H1 (cell line): ENCODE measurements at regions not wholly inside any gene's neighbourhood (a gene's known extent, or its start where the extent isn't known, plus 50 kb on each side); places are given as distances from the start of the nearest gene placed in this dataset.
"Not testable (repeated sequence)": the region's sequence is repeated elsewhere in the genome, so short reads cannot be mapped to it uniquely, and the experiment has no call there.

Experiments
- CTCF ChIA-PET: fragments of 300-600 bp; sonication (Branson Sonifier 250); formaldehyde crosslinking; loops from one replicate; lab custom pipeline; 2021; ENCODE audit not compliant: partially characterized antibody; lab: Charles Lee
- POLR2A ChIA-PET: fragments of 300-600 bp; sonication (Branson Sonifier 250); formaldehyde crosslinking; loops from one replicate; lab custom pipeline; 2021; ENCODE audit warnings: inconsistent platforms; ENCODE audit not compliant: partially characterized antibody; lab: Charles Lee
- DNase-seq, 2 experiments: peaks; one replicate each; pipeline versions ENCODE4 v3.0.0 to v3.0.0-alpha.2; 2010 to 2022; ENCODE audit warnings: low spot score in 2 of 2, low read depth in 1 of 2, mixed read lengths in 1 of 2
- FAIRE-seq: peaks from 2 replicates; lab custom pipeline; 2011; peaks lifted over from hg19 to GRCh38; lab: Jason Lieb, UNC
- H2AFZ ChIP-seq: 2 replicates; pipeline ENCODE4 v1.8.1; 2012; ENCODE audit warnings: low read length, inconsistent platforms
- H2AK5ac ChIP-seq: 2 replicates; pipeline ENCODE4 v1.6.1; 2013; ENCODE audit warnings: low read depth, low read length
- H2BK120ac ChIP-seq: replicated peaks from 2 replicates; pipeline ENCODE3; 2013; ENCODE audit warnings: low read depth, low read length, inconsistent platforms
- H2BK12ac ChIP-seq: 2 replicates; pipeline ENCODE4 v1.6.1; 2013; ENCODE audit warnings: low read depth, low read length
- H2BK15ac ChIP-seq: 2 replicates; pipeline ENCODE4 v1.6.1; 2013; ENCODE audit warnings: low read length
- H2BK20ac ChIP-seq: 2 replicates; pipeline ENCODE4 v1.6.1; 2013; ENCODE audit warnings: low read length
- H2BK5ac ChIP-seq: 2 replicates; pipeline ENCODE4 v1.6.1; 2013; ENCODE audit warnings: low read depth, low read length
- H3K14ac ChIP-seq: 2 replicates; pipeline ENCODE4 v1.6.1; 2013; ENCODE audit warnings: inconsistent platforms; ENCODE audit not compliant: insufficient read length
- H3K18ac ChIP-seq: 2 replicates; pipeline ENCODE4 v1.6.1; 2013; ENCODE audit warnings: low read length; ENCODE audit errors: extremely low read depth
- H3K23ac ChIP-seq: 2 replicates; pipeline ENCODE4 v1.6.1; 2013; ENCODE audit warnings: inconsistent platforms; ENCODE audit not compliant: insufficient read length
- H3K23me2 ChIP-seq: 2 replicates; pipeline ENCODE4 v1.6.1; 2013; ENCODE audit warnings: low read depth, low read length
- H3K27ac ChIP-seq: 2 replicates; pipeline ENCODE4 v1.6.1; 2011; ENCODE audit warnings: low read depth, low read length, inconsistent platforms
- H3K27me3 ChIP-seq, 4 experiments: replicated peaks in 1 of 4; 1 replicate in 1 of 4; 2 replicates in 3 of 4; pipeline versions ENCODE4 v1.6.1 to v1.8.1; 2011 to 2013; ENCODE audit warnings: low read length in 3 of 4, mild to moderate bottlenecking in 3 of 4, inconsistent platforms in 2 of 4, mixed read lengths in 2 of 4, moderate library complexity in 1 of 4; ENCODE audit not compliant: control insufficient read depth in 3 of 4, insufficient read depth in 3 of 4; ENCODE audit errors: extremely low read depth in 1 of 4
- H3K36me3 ChIP-seq, 4 experiments: 2 replicates each; pipeline versions ENCODE4 v1.6.1 to v1.8.1; 2011 to 2013; ENCODE audit warnings: mild to moderate bottlenecking in 4 of 4, low read length in 3 of 4, moderate library complexity in 2 of 4, control low read depth in 1 of 4, inconsistent platforms in 1 of 4; ENCODE audit not compliant: insufficient read depth in 4 of 4, control insufficient read depth in 2 of 4
- H3K4ac ChIP-seq: replicated peaks from 2 replicates; pipeline ENCODE3; 2013; ENCODE audit warnings: low read length, low read depth, mixed read lengths, inconsistent platforms; ENCODE audit not compliant: insufficient read length
- H3K4me1 ChIP-seq, 4 experiments: replicated peaks in 1 of 4; 1 replicate in 1 of 4; 2 replicates in 3 of 4; pipeline versions ENCODE4 v1.6.1 to v1.8.1; 2011 to 2013; ENCODE audit warnings: low read length in 3 of 4, inconsistent platforms in 2 of 4, mixed read lengths in 1 of 4; ENCODE audit not compliant: insufficient read depth in 4 of 4, control insufficient read depth in 3 of 4
- H3K4me2 ChIP-seq, 2 experiments: 2 replicates each; pipeline versions ENCODE4 v1.6.1 to v1.8.1; 2011 to 2013; ENCODE audit warnings: low read depth in 2 of 2, low read length in 2 of 2, control low read depth in 1 of 2, inconsistent platforms in 1 of 2, mild to moderate bottlenecking in 1 of 2; ENCODE audit not compliant: insufficient read depth in 1 of 2
- H3K4me3 ChIP-seq, 4 experiments: fragments of 200-600, 300-600 bp in 1 of 4; sonication (generic), shearing (Covaris generic), sonication (Bioruptor Twin) in 1 of 4; 2 replicates each; pipeline versions ENCODE4 v1.5.1 to v1.8.1; 2011 to 2016; ENCODE audit warnings: low read length in 4 of 4, low read depth in 3 of 4, control low read depth in 2 of 4, inconsistent platforms in 2 of 4, mild to moderate bottlenecking in 2 of 4, mixed read lengths in 1 of 4, moderate library complexity in 1 of 4; ENCODE audit not compliant: insufficient read depth in 2 of 4; ENCODE audit errors: extremely low read depth in 1 of 4
- H3K56ac ChIP-seq: replicated peaks from 2 replicates; pipeline ENCODE3; 2013; ENCODE audit warnings: low read depth, mild to moderate bottlenecking, mixed read lengths, low read length, inconsistent platforms; ENCODE audit not compliant: insufficient read length
- H3K79me1 ChIP-seq: 2 replicates; pipeline ENCODE4 v1.6.1; 2013; ENCODE audit warnings: low read depth, low read length, control low read depth
- H3K79me2 ChIP-seq, 2 experiments: 2 replicates each; pipeline versions ENCODE4 v1.6.1 to v1.8.1; 2012 to 2013; ENCODE audit warnings: low read length in 2 of 2, mild to moderate bottlenecking in 2 of 2, inconsistent platforms in 1 of 2; ENCODE audit not compliant: insufficient read depth in 2 of 2, control insufficient read depth in 1 of 2
- H3K9ac ChIP-seq, 4 experiments: replicated peaks in 1 of 4; 1 replicate in 1 of 4; 2 replicates in 3 of 4; pipeline versions ENCODE4 v1.6.1 to v1.8.1; 2011 to 2013; ENCODE audit warnings: low read depth in 3 of 4, low read length in 3 of 4, control low read depth in 2 of 4, mild to moderate bottlenecking in 2 of 4, moderate library complexity in 2 of 4, inconsistent platforms in 1 of 4; ENCODE audit errors: extremely low read depth in 1 of 4
- H3K9me3 ChIP-seq, 2 experiments: 2 replicates each; pipeline versions ENCODE4 v1.6.1 to v1.8.1; 2012 to 2013; ENCODE audit warnings: mild to moderate bottlenecking in 2 of 2, moderate library complexity in 2 of 2, control low read depth in 1 of 2, inconsistent platforms in 1 of 2, low read depth in 1 of 2, low read length in 1 of 2, mixed read lengths in 1 of 2; ENCODE audit not compliant: insufficient read depth in 2 of 2
- H4K20me1 ChIP-seq, 2 experiments: replicated peaks in 1 of 2; 2 replicates each; pipeline versions ENCODE3 to v1.8.1; 2011 to 2013; ENCODE audit warnings: inconsistent platforms in 2 of 2, low read length in 2 of 2, mild to moderate bottlenecking in 1 of 2; ENCODE audit not compliant: insufficient read depth in 2 of 2, control insufficient read depth in 1 of 2
- H4K5ac ChIP-seq: 2 replicates; pipeline ENCODE4 v1.6.1; 2013; ENCODE audit warnings: low read length, low read depth, mixed read lengths, inconsistent platforms; ENCODE audit not compliant: insufficient read length
- H4K8ac ChIP-seq: 2 replicates; pipeline ENCODE4 v1.8.0; 2013; ENCODE audit warnings: mild to moderate bottlenecking, moderate library complexity, low read length, inconsistent platforms; ENCODE audit not compliant: insufficient read depth; ENCODE audit errors: extremely low read depth
- H4K91ac ChIP-seq: replicated peaks from 2 replicates; pipeline ENCODE3; 2013; ENCODE audit warnings: low read length, mixed read lengths, inconsistent platforms; ENCODE audit not compliant: insufficient read length
- RAD21 ChIP-seq, 2 experiments: IDR thresholded peaks in 1 of 2; conservative IDR thresholded peaks in 1 of 2; 2 replicates each; pipeline ENCODE4 v1.6.1; 2011; ENCODE audit warnings: low read depth in 2 of 2, low read length in 2 of 2, improper control_type of control experiment in 1 of 2, inconsistent platforms in 1 of 2, mild to moderate bottlenecking in 1 of 2, moderate library complexity in 1 of 2
- WGBS, 2 experiments: shearing (Covaris generic) in 1 of 2; methylation state at CpG; one replicate each; pipeline versions ENCODE4 v1.1.6 to v1.1.7; 2013 to 2015; ENCODE audit warnings: low lambda C conversion rate in 2 of 2, mixed read lengths in 2 of 2, inconsistent platforms in 1 of 2, low coverage in 1 of 2, missing lambda C conversion rate in 1 of 2; ENCODE audit not compliant: insufficient replicate concordance in 2 of 2, insufficient coverage in 1 of 2, insufficient read length in 1 of 2; ENCODE audit errors: extremely low coverage in 1 of 2, missing lambda C conversion rate in 1 of 2; 5-methylcytosine and 5-hydroxymethylcytosine counted together
- TF ChIP-seq, protein P1 (sequence below), 3 experiments: IDR thresholded peaks; 1 replicate in 2 of 3; 2 replicates in 1 of 3; pipeline versions ENCODE4 v1.5.1 to v1.6.1; 2011; ENCODE audit warnings: low read length in 3 of 3, mild to moderate bottlenecking in 3 of 3, inconsistent platforms in 2 of 3, low read depth in 1 of 3, moderate library complexity in 1 of 3; ENCODE audit not compliant: insufficient read depth in 1 of 3; ENCODE audit errors: control extremely low read depth in 1 of 3

DNA sequence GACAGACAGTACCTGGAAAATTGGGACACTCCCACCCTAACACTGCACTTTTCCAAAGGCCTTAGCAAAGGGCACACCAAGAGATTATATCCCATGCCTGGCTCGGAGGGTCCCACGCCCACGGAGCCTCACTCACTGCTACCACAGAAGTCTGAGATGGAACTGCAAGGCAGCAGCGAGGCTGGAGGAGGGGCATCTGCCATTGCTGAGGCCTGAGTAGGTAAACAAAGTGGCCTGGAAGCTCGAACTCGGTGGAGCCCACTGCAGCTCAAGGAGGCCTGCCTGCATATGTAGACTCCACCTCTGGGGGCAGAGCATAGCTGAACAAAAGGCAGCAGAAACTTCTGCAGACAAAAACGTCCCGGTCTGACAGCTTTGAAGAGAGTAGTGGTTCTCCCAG is 931.6 kb upstream of the MDGA2 start:
- H2BK120ac ChIP-seq, H3K9ac ChIP-seq, H3K23ac ChIP-seq, H3K79me2 ChIP-seq, DNase-seq, H4K5ac ChIP-seq, H4K91ac ChIP-seq, H3K9me3 ChIP-seq, FAIRE-seq, H3K56ac ChIP-seq, H3K36me3 ChIP-seq, H2AFZ ChIP-seq, H2BK5ac ChIP-seq, H3K14ac ChIP-seq, H3K4ac ChIP-seq, H3K27me3 ChIP-seq, POLR2A ChIA-PET, H2BK12ac ChIP-seq, H3K4me1 ChIP-seq, H2AK5ac ChIP-seq, H3K79me1 ChIP-seq, H4K20me1 ChIP-seq, H3K4me2 ChIP-seq, H4K8ac ChIP-seq, H3K27ac ChIP-seq, H3K4me3 ChIP-seq, H2BK15ac ChIP-seq, H3K23me2 ChIP-seq, H3K18ac ChIP-seq, H2BK20ac ChIP-seq: not testable (repeated sequence)
- WGBS, 2 experiments = 90% methylated on average over 8 of the region's 8 CpGs; no CpG with 5 or more reads in 1 of the 2 experiments
- 0 out of 4 replicates have a peak, but pooled peaks of 1 of the 2 experiments have one; percentile 0 for TF ChIP-seq RAD21 (IDR thresholded peaks at IDR 0.05 in 1 of 2, conservative IDR thresholded peaks at IDR 0.05 in 1 of 2; ENCODE audit: low read depth in 2 of 2, low read length in 2 of 2)
- TF ChIP-seq, protein P1, sequence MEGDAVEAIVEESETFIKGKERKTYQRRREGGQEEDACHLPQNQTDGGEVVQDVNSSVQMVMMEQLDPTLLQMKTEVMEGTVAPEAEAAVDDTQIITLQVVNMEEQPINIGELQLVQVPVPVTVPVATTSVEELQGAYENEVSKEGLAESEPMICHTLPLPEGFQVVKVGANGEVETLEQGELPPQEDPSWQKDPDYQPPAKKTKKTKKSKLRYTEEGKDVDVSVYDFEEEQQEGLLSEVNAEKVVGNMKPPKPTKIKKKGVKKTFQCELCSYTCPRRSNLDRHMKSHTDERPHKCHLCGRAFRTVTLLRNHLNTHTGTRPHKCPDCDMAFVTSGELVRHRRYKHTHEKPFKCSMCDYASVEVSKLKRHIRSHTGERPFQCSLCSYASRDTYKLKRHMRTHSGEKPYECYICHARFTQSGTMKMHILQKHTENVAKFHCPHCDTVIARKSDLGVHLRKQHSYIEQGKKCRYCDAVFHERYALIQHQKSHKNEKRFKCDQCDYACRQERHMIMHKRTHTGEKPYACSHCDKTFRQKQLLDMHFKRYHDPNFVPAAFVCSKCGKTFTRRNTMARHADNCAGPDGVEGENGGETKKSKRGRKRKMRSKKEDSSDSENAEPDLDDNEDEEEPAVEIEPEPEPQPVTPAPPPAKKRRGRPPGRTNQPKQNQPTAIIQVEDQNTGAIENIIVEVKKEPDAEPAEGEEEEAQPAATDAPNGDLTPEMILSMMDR (IDR thresholded peaks at IDR 0.05; ENCODE audit: control extremely low read depth in 1 of 3, insufficient read depth in 1 of 3, low read depth in 1 of 3, low read length in 3 of 3) = peak in 1 of 3 experiments; percentile 3; a peak in 1 of 4 replicates
- CTCF ChIA-PET = interaction anchor here (0.9 to 1.3 kb wide), 3 partner anchors 22 to 329 kb away, joined by 3 to 4 read pairs (median 3); no protein-coding TSS in a partner anchor
